Adrenal gland (tissue), 9 donors: ENCODE measurements at regions not wholly inside any gene's neighbourhood (a gene's known extent, or its start where the extent isn't known, plus 50 kb on each side); places are given as distances from the start of the nearest gene placed in this dataset.

Source experiments
- DNase-seq, 7 donors: peaks; one replicate each; pipeline ENCODE4 v3.0.0-alpha.2; 2019 to 2020
- H3K27ac ChIP-seq, 5 donors: fragments of 200-600 bp; sonication (generic) in 4 of 5; 1 replicate in 3 of 5; 2 replicates in 2 of 5; pipeline versions ENCODE4 v1.5.1 to v1.8.0; 2016 to 2020; ENCODE audit warnings: mild to moderate bottlenecking in 1 of 5
- H3K27me3 ChIP-seq: fragments of 200-600 bp; 2 replicates; pipeline ENCODE4 v1.8.0; 2021
- H3K36me3 ChIP-seq, 2 donors: fragments of 200-600 bp; replicated peaks in 1 of 2; 1 replicate in 1 of 2; 2 replicates in 1 of 2; pipeline versions ENCODE4 v1.5.1 to v1.8.0; 2018 to 2022
- H3K4me1 ChIP-seq, 2 donors: fragments of 200-600 bp; replicated peaks in 1 of 2; 1 replicate in 1 of 2; 2 replicates in 1 of 2; pipeline versions ENCODE4 v1.5.1 to v1.8.0; 2018 to 2021
- H3K4me3 ChIP-seq, 4 donors: fragments of 200-600 bp; sonication (generic) in 3 of 4; one replicate each; pipeline ENCODE4 v1.5.1; 2016 to 2018
- H3K9me3 ChIP-seq, 3 donors: fragments of 200-600 bp; sonication (generic) in 1 of 3; replicated peaks in 1 of 3; 1 replicate in 2 of 3; 2 replicates in 1 of 3; pipeline versions ENCODE4 v1.5.1 to v1.8.0; 2016 to 2021
- POLR2A ChIP-seq, 2 donors: fragments of 450-650 bp; IDR thresholded peaks; one replicate each; pipeline ENCODE4 v1.6.1; 2017; ENCODE audit warnings: antibody characterized with exemption in 2 of 2, mild to moderate bottlenecking in 2 of 2, moderate library complexity in 1 of 2
- WGBS, 4 donors: extraction: QIAGEN DNeasy Blood & Tissue Kit in 2 of 4; methylation state at CpG; one replicate each; pipeline versions ENCODE4 v1.1.5 to v1.1.7; 2013 to 2017; 5-methylcytosine and 5-hydroxymethylcytosine counted together
- intact Hi-C, 2 donors: fragments of 100-400 bp; cut with DNase I; formaldehyde crosslinking; loops; one replicate each; pipeline versions ENCODE4 v1.14.1 to v1.15.0; 2022 to 2023
- TF ChIP-seq, protein P1 (sequence below), 6 experiments: fragments of 450-650 bp in 4 of 6; fragments of 200-600 bp in 2 of 6; sonication (generic) in 1 of 6; IDR thresholded peaks; 1 replicate in 5 of 6; 2 replicates in 1 of 6; pipeline versions ENCODE4 v1.5.1 to v1.8.0; 2016 to 2021; ENCODE audit warnings: antibody characterized with exemption in 6 of 6, mild to moderate bottlenecking in 2 of 6, moderate library complexity in 1 of 6
- donor health status: healthy with polysubstance abuse.
- donor health status: Bipolar disorder and iron deficiency.
- donor health status: DM: yes; HTN: yes; CAD: no.
- donor health status: DM: no; HTN: no; CAD: no.
- donor health status: DM: no; HTN: no; CAD: no.

DNA sequence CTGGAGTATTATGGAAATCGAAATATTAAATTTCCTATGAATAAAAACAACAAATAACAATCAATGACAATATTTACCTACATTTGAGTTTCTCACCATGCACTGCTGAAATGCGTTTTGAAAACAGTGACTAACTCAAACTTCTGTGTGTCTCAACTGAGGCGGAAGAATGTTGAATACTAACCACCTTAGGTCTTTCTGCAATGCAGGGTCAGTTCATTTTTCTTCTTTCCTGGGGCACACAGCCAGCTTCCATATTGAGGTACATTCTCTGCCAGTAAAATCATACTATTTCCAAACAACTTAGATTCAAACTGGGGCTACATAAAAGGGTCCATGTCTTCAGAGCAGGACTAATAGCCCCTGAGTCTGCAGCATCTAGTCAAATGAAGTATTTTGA, 310.1 kb downstream of the UTRN start:
- Histone ChIP-seq H3K36me3 (no peaks in the 10 kb centered on the region), H3K4me3 (no peak overlapping the region), H3K27ac (no peak overlapping the region), H3K27me3 (no peaks in the 10 kb centered on the region), H3K4me1 (peaks cover 0 to 10% of the 10 kb centered on the region in 2 donors), H3K9me3 (peaks cover 0 to 3% (median 0%) of the 10 kb centered on the region in 3 donors)
- no peak for DNase-seq
- 65 to 88% (median 80%) methylated on average over 3 of the region's 3 CpGs for WGBS, 4 donors
- intact Hi-C loops, result no loop called here
- no peak for TF ChIP-seq POLR2A (IDR thresholded peaks at IDR 0.05)
- TF ChIP-seq, protein P1, sequence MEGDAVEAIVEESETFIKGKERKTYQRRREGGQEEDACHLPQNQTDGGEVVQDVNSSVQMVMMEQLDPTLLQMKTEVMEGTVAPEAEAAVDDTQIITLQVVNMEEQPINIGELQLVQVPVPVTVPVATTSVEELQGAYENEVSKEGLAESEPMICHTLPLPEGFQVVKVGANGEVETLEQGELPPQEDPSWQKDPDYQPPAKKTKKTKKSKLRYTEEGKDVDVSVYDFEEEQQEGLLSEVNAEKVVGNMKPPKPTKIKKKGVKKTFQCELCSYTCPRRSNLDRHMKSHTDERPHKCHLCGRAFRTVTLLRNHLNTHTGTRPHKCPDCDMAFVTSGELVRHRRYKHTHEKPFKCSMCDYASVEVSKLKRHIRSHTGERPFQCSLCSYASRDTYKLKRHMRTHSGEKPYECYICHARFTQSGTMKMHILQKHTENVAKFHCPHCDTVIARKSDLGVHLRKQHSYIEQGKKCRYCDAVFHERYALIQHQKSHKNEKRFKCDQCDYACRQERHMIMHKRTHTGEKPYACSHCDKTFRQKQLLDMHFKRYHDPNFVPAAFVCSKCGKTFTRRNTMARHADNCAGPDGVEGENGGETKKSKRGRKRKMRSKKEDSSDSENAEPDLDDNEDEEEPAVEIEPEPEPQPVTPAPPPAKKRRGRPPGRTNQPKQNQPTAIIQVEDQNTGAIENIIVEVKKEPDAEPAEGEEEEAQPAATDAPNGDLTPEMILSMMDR (IDR thresholded peaks at IDR 0.05), result no peak

DNA sequence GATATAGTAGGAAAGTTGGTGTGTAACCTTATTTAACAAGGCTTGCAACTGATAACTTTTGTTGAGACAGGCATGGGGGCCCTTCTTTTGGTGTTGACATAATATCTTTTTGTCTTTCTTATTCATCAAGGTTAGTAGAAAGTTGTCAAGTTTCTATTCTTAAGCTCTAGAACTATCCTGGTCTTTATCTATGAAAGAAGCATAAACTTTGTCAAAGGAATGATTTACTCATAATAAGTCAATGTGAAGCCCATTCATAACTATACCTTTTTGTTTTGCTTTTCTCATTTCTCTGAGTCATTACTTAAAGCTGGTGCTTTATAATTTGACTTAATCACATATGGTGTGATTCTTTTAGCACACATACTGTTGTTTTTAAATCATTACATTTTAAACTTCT, 312.4 kb downstream of the UTRN start:
- TF ChIP-seq, protein P1 (IDR thresholded peaks at IDR 0.05), result no peak
- TF ChIP-seq POLR2A (IDR thresholded peaks at IDR 0.05), result no peak
- intact Hi-C loops, result no loop called here
- H3K4me3 ChIP-seq, result no peak overlapping the region

DNA sequence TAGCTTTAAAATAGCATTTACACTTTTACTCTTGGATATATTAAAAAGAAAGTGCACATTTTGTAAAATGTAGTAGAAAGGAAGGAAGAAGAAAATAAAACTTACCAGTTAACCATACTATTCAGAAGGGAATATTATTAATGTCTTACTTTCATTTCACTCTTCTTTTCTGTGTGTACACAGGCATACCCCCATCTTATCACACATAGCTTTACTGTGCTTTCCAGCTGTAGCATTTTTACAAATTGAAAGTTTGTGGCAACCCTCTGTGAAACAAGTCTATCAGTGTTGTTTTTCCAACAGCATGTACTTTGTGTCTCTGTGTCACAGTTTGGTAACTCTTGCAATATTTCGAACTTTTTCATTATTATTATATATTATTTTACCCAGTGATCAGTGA, 314.5 kb downstream of the UTRN start:
- Histone ChIP-seq H3K27ac (no peak overlapping the region), H3K4me1 (peaks cover 0 to under 1% of the 10 kb centered on the region in 2 donors), H3K36me3 (no peaks in the 10 kb centered on the region), H3K9me3 (peaks cover 0 to 9% (median 0%) of the 10 kb centered on the region in 3 donors), H3K4me3 (no peak overlapping the region), H3K27me3 (no peaks in the 10 kb centered on the region)
- 95 to 100% (median 98%) methylated on average over 1 of the region's 1 CpG for WGBS, 4 donors
- DNase-seq, result no peak
- intact Hi-C loops, result no loop called here
- no peak for TF ChIP-seq POLR2A (IDR thresholded peaks at IDR 0.05)
- TF ChIP-seq, protein P1 (IDR thresholded peaks at IDR 0.05), result no peak

More for the DNA sequence above, 312.4 kb downstream of the UTRN start:
- Histone ChIP-seq H3K9me3 (peaks cover 0 to 9% (median 0%) of the 10 kb centered on the region in 3 donors), H3K27me3 (no peaks in the 10 kb centered on the region), H3K27ac (no peak overlapping the region), H3K4me1 (peaks cover 0 to 10% of the 10 kb centered on the region in 2 donors), H3K36me3 (no peaks in the 10 kb centered on the region)
- DNase-seq, result no peak

DNA sequence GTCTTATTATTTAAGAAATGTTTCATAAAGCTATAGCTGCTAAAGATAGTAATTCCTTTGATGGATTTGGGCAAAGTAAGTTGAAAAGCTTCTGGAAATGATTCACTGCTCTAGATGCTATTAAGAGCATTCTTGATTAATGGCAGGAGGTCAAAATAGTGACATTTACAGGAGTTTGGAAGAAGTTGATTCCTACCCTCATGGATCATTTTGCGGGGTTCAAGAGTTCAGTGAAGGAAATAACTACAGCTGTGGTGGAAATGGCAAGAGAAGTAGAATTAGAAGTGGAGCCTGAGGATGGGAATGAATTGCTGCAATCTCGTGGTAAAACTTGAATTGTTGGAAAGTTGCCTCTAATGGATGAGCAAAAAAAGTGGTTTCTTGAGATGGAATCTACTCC, 316.1 kb downstream of the UTRN start:
- intact Hi-C loops, result no loop called here
- Histone ChIP-seq H3K27ac (no peak overlapping the region), H3K9me3 (peaks cover 0 to 9% (median 0%) of the 10 kb centered on the region in 3 donors), H3K4me3 (no peak overlapping the region), H3K36me3 (no peaks in the 10 kb centered on the region), H3K27me3 (no peaks in the 10 kb centered on the region), H3K4me1 (no peaks in the 10 kb centered on the region)
- TF ChIP-seq, protein P1 (IDR thresholded peaks at IDR 0.05), result no peak
- no peak for TF ChIP-seq POLR2A (IDR thresholded peaks at IDR 0.05)
- DNase-seq, result no peak
- WGBS, 4 donors, result 92 to 98% (median 96%) methylated on average over 2 of the region's 2 CpGs
